GM19043 (cell line): ENCODE measurements at regions not wholly inside any gene's neighbourhood (a gene's known extent, or its start where the extent isn't known, plus 50 kb on each side); places are given as distances from the start of the nearest gene placed in this dataset.

Experiments used
- ATAC-seq: cut with Tn5 transposase; IDR thresholded peaks from one replicate; pipeline ENCODE4 v1.9.1; 2021; ENCODE audit warnings: low read depth; ENCODE audit not compliant: unreplicated experiment

DNA sequence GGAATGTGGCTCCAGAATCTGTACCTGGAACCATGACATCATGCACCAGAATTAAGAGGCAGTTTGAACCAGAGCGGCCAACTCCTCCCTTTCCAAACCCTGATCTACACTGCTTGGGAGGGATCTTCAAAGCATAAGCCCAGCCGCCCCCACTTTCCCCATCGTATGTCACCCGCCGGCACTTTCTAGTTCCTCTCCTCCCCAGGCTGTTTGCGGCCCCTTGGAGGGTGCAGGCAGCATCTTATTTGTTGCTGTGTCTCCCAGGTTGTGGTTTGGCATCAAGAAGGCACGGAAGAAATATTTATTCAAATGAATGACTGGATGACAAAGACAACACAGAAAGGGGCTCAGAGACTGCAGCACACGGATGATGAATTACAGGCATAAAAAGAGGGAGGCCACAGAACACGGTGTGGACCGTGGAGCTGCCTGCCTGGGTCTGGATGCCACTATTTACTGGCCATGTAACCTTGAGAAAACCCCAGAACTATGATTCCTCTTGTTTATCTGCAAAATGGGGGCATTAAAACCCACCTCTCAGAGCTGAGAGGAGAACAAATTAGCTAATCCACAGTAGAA, 305.8 kb downstream of the EIPR1 start:
- ATAC-seq = no peak

DNA sequence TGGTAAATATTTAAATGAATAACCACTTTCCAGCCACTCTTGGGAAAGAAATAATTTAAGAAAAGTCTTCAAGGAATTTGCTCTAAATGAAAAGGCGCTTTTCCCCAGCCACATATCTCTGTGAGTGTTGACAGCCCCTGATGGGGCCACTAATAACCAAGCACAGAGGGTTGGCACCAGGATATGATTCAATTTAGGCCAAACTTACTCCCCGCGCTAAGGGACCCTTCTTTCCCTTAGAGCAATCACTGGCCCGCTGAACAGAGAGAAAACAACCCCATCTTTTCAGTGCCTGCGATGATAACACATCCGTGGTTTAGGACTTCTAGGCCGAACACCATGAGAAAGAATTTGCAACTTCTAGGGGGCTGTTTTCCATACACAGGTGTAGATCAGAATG, 310.8 kb downstream of the EIPR1 start:
- ATAC-seq = no peak

DNA sequence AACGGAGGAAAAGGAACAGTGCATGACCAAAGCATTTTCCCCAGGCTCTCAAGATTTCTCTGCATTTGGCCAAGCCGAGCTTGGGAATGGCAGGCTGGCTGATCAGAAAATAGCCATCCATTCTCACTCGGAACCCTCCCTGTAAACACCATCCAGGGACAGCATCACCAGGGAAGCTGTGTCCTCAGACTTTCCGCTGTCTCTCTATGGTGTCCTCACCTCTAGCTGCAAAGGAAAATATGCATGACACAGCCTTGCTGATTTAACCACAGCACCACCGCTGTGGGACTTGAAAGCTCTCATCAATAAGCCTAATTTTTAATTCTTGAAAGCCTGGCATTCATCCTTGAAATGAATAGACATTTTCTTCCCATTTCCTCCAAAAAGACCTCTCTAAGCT, 311.7 kb downstream of the EIPR1 start:
- ATAC-seq = no peak

DNA sequence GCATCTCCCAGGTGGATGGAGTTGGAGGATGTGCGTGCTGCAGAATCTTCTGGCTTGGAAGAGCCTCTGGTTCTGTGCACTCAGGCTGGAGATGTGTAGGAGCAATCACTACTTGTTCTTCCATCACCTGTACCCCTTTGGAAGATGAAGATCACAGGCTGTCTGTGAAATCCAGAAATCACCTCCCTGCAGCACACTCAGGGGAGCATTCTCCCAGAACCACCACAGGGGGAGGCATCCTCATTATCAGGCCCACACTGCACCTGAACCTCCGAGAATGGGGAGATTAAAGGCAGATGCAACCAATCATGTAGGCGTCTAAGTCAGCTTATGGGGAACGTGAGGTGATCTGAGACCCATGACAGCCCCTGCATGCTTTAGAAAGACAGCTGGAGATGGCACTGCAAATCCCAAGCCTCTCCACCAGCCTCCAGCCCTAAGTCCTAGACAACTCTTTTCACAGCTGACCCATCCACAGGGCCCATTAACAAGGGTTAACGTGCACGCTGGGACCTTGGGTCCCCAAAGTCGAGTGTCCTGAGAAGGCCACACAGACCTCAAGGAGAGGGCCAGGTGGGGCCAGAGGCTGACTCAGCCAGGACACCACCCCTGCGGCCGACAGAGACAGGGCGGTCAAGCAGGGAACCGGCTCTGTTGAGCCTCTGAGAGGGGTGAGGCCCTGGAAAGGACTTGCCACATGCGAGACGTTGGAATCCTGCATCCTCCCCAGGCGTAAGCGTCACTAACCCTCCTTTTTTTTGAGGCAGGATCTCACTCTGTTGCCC, 314.9 kb downstream of the EIPR1 start:
- ATAC-seq = no peak

DNA sequence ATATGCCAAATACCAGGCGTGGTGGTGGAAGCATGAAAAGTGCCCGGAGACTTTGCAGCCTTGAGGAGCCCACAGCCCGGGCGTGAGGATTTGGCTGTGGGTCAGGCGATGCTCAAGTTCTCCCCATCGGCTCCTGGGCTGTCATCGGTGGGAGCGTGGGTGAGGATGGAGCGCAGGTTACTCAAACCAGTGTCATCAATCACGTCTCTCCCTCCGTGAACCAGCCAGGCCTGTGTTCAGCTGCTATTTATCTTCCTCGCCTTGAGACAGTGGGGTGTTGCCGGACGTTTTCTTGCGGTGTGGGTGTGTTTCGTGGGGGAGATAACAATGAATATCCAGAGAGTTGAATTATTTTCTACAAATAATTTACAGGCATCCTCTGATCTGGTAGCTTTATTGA, 317.6 kb downstream of the EIPR1 start:
- ATAC-seq = no peak

DNA sequence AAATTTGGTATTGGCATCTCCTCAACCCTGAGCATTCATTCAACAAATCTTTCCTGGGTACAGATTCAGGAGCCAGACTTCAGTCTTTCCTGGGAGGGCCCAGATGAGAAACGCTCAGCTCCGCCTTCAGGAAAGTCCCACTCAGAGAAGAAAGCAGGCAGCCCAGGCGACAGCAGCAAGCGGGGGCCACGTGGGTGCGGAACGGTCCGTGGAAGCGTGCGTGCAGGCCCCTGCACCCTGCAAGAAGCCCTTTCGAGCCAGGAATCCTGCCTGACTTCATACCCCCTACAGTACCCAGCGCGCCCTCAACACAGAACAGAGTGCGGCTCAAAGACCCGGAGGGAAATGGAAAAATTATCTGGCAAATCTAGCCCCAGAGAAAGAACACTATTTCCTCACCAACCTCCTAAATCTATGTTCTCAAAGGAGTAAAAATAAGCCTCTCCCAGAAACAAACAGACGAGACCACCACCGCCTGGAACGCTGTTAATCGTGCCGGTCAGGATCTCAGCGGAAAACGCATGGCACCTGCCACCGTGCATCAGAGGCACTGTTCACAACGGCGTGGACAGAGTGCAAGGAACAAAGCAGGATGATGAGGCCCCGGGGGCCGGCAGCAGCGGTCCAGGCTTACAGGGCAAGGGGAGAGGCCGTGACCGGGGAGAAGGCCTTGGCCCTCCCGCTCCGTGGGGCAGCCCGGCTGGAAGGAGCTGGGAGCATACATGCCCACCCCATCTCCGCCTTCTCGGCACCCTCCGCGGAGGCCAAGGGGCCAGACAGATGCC, 318.3 kb downstream of the EIPR1 start:
- no peak for ATAC-seq

DNA sequence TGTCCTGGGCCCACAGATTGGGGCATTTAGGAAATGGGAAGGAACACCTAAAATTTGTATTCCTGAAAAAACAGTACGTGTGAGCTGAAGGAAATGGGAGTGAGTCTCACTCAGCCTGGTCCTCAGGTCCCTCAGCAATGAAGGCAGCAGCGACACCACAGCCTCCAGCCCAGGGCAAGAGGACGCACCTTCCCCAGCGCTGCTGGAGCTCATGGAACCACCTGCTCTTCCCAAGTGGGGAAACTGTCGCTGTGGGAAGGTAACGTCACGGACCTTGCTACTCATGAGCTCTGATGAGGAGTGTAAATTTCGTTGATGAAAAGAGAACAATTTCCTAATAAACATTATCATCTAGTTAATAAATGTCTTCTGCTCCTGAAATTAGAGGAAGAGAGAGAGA, 323.6 kb downstream of the EIPR1 start:
- no peak for ATAC-seq

DNA sequence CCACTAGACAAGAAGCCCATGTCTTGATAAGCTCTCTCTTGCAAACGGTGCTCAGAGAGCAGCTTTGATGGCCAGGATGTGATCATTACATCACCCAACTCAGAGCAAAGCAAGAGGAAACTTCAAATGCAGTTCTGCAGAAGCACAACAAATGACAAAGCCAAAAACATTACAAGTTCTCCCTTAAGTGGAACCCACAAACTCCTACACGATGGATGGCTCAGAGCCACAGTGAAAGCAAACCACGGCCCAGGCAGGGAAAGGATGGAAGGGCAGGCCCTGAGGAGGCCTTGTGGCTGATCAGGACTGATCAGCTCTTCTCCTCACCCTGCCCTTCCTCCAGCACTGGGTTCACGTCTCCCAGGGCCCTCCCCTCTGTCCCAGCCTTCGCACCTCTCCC, 326.4 kb downstream of the EIPR1 start:
- ATAC-seq = no peak

DNA sequence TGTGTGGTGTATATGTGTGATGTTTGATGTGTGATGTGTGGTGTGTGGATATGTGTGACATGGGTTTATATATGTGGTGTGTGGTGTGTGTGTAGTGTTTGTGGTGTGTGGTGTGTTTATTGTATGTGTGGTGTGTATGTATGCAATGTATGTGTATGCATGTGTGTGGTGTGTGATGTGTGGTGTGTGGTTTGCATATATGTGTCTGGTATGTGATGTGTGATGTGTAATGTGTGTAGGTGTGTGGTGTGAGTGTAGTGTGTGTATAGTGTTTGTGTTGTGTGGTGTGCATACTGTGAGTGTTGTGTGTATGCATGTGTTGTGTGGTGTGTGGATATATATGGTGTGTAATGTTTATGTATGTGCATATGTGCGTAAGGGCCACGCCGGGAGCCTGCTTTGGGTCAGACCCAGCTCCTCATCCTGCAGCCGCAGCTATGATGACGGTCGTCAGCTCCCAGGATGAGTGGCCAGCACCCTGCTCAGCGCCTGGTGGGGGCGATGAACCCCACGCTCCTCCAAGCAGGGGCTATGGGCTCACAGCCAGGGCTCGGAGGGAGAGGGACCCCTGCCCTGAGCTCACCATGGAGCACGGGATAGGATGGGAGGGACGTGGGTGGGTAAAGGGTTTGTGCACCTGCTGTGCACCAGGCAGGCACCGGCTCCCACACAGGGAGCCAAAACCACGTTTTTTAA, 331.3 kb downstream of the EIPR1 start:
- ATAC-seq = no peak

DNA sequence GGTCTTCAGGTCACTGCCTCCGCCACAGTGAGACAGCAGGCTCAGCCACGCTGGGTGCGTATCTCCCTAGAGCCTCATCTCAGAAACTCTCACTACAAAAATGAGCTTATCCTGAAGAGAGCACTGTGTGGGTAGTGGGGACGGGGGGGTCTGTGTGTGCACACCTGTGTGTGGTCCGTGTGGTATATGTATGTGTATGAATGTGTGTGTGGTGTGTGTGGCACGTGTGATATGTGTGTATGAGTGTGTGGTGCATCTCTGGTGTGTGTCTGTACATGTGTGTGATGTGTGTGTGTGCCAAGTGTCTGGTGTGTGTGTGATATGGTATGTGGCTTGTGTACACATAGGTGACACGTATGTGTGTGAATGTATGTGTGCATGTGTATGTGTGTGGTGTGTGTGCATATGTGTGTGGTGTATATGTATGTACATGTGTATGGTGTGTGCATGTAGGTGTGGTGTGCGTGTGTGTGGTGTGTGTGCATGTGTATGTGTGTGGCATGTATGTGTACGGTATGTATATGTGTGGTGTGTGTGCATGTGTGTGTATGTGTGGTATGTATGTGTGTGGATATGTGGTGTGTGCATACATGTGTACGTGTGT, 332.2 kb downstream of the EIPR1 start:
- no peak for ATAC-seq

DNA sequence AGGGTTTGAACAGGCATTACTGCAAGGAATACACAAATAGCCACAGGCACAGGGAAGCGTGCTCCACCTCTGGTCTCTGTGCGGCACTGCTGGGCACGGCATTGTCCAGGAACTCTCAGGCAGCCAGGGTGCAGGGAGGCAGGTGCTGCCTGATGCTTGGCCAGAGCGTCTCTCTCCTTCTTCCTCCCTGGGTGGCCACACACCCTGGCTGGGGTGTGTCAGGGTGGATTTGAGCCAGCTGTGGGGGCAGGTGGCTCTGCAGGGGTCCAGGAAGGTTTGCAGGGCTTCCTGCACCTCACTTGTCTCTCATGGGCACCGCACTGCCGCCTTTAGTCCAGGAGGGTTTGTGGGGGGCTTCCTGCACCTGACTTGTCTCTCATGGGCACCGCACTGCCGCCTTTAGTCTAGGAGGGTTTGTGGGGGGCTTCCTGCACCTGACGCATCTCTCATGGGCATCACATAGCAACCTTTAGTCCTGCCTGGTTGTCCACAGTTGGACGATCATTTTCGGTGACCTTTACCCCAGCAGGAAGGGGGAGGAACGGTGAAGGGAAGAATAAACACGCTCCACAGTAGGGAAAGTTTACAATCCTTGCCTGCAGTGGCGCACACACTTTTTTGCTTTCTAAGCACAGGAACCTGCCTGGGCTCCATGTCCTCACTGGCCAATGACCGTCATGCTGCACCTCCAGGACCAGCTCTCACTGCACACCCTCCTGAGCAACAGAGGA, 332.9 kb downstream of the EIPR1 start:
- ATAC-seq = no peak

DNA sequence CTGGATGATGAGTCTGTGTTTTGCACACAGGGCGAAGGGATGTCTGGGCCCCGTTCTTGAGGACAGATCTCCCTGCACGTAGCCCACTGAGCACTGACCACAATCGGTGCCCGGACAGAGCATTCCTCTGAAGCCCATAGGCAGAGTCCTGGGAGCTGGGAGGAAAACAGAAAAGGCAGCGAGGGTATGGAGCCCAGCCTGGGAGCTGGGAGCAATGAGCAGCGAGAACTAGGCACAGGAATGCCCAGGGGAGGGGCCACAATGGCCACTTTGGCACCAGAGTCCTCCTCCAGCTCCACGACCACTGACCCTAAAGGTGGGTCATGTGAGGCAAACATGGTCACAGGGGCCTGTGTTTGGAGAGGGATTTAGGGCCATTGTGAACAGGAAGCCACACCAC, 333.9 kb downstream of the EIPR1 start:
- ATAC-seq = no peak

DNA sequence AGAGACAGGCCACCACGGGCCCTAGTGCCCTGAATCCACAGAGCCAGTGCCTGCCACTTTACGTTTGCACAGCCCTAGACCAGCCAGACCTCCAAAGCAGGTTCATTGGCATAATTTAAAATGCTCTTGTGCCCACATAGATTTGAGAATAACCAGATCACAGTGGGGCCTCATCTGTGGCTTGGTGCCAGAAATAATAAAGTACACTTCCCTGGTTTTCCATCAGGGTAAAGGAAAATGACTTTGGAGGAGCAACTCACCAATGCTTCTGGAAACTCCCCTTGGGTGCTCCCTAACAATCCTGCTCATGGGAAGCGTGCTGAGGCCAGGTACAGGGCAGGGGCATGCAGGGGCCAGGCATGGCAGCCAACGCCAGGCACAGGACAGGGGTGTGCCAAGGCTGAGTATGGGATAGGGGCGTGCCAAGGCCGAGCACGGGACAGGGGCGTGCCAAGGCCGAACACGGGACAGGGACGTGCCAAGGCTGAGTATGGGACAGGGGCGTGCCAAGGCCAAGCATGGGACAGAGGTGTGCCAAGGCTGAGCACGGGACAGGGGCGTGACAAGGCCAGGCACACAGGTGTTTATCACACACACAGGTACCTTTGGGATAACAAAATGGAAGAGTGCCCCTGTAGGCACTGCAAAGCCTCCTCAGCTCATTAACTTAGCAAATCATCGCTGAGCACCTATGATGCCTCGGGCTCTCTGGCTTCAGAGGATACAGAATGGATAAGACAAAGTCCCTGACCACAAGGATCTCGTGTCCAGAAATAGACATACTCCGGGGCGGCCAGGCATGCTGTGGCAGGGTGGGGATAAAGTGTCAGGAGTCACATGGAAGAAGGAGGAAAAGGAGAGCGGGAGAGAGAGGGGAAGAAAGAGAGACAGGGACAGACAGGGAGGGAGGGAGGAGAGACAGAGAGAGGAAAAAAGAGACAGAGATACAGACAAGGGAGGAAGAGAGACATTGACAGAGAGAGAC, 334.7 kb downstream of the EIPR1 start:
- ATAC-seq = no peak

DNA sequence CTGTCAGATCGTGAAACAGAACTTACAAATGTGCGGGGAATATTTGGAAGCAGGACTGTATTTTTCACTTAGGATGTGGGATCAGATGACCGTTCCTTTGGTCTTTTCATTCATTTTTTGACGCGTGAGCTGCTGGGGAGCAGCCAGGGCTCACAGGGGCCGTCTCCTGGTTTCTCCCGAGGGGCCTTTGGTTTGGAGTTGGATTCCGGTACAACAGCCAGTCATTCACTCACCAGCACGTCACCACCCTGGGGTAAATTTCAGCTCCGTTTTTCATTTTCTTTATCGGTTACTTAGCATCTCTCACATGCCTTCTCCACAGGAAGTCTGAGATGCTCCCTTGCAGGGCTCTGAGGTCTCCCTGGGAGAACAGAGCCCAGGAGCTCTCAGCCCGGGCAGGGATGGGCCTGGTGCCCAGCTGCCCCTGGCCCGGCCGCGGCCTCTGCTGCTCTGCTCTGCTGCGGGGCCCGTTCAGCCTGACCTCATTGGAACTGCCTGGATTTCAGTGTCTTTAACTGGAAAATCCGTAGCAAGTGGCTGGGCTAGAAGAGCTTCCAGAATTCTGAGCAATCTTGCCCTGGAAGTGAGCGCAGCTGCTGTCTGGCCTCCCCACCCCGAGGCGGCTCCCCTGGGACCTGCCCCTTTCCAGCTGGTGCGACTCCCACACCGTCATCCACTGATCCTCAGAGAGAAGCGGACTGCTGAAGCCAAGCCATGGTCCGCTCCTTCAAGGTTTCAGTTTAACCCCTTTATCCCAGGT, 335.6 kb downstream of the EIPR1 start:
- no peak for ATAC-seq

DNA sequence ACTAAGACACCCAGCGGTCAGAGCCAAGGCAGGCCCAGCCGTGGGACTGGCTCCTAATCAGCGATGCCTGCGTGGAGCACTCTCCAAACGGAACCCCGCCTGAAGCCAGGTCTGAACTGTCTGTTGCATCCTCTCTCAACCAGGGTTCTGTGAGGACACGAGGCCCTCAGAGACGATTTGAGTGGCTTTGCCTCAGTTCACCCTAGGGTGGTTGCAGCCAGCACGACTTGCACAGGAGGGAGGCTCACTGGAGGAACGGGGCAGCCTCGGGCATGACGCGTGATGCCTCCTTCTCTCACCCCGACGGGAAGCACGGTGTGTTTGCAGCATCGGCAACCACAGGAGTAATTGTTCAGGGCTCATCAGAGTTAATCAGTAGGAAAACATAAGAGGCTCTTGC, 336.4 kb downstream of the EIPR1 start:
- no peak for ATAC-seq

DNA sequence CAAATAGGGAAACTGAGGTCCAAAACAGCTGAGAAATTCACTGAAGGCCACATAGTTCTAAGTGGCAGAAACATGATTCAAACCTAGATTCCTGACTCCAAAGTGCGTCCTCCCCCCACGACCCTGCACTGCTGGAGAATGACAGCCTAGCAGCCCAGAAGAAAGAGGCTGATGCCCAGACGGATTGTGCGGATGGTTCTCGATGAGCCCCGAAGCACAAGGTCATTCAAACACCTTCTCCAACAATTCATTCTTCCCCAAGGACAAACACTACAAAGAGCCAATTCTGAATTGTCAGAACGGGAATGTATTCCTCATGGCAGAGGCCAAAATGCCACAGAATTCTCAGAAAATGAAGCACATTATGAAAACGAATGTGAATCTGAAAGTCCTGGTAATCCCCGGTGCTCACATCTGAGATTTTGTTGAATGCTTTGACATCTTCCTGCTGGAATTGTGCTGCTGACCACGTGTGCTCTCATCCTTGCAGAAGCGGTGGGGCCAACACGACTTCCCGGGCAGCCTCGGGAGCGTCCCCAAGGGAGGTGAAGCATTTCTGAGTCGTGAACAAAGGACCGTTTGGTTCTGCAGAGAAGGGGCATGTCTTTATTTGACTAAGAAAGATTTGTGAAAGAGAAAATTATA, 337.0 kb downstream of the EIPR1 start:
- ATAC-seq = no peak

DNA sequence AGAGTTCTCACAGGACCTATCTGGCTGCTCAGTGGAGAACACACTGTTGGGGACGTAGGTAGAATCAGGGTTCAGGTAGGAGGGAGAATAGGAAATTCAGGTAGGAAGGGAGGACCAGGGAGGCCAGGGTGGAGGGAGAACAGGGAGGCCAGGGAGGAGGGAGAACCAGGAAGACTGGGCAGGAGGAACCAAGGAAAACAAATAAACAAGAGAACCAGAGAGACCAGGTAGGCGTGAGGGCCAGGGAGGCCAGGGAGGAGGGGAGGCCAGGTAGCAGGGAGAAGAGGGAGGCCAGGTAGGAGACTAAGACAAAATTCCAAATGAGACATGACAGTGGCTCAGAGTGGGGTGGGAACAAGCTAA, 337.6 kb downstream of the EIPR1 start:
- no peak for ATAC-seq
